ENCODE measurements at regions not wholly inside any gene's neighbourhood (a gene's known extent, or its start where the extent isn't known, plus 50 kb on each side); places are given as distances from the start of the nearest gene placed in this dataset.

- H3K9me3 ChIP-seq = peaks cover 0 to 2% (median 0%) of the 10 kb centered on the region in 11 donors
- no peak overlapping the region for H3K4me3 ChIP-seq
- ATAC-seq = no peak
- WGBS, 2 donors = 46 to 52% methylated on average over 3 of the region's 3 CpGs
- intact Hi-C loops (cut with DNase I) = loop anchor here in 1 of 10 donors (10.0 kb wide), 1 partner anchor 402 kb away; no protein-coding TSS in a partner anchor
- H3K36me3 ChIP-seq = no peaks in the 10 kb centered on the region
- no peak for DNase-seq
- no peak for TF ChIP-seq CTCF (IDR thresholded peaks at IDR 0.05)
- H3K27ac ChIP-seq = no peak overlapping the region
- no peaks in the 10 kb centered on the region for H3K4me1 ChIP-seq
- H3K27me3 ChIP-seq = no peaks in the 10 kb centered on the region
These were observed 413.2 kb upstream of the CXorf51B start for GRCh38 chrX:146396409-146396808.

DNA sequence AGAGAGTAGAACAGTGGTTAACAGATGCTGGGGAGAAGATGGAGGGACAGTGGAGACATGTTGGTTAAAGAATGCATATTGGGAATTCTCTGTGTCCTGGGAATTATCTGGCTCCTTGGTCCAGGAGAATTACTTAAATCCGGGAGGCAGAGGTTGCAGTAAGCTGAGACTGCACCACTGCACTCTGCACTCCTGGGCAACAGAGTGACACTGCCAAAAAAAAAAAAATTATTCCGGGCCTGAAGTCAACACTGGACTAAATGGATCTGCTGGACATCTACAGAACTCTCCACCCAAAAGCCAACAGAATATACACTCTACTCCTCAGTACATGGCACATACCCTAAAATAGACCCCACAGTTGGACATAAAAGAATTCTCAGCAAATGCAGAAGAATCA lies 400.0 kb upstream of the CXorf51B start:
- Histone ChIP-seq H3K4me1 (no peaks in the 10 kb centered on the region), H3K36me3 (no peaks in the 10 kb centered on the region), H3K4me3 (no peak overlapping the region), H3K27me3 (no peaks in the 10 kb centered on the region), H3K27ac (no peak overlapping the region), H3K9me3 (no peaks in the 10 kb centered on the region)
- ATAC-seq (no peak), DNase-seq (no peak)
- TF ChIP-seq CTCF (IDR thresholded peaks at IDR 0.05) = no peak
- intact Hi-C loops (cut with DNase I) = no loop called here
- 89 to 90% methylated on average over 2 of the region's 2 CpGs for WGBS, 2 donors

DNA sequence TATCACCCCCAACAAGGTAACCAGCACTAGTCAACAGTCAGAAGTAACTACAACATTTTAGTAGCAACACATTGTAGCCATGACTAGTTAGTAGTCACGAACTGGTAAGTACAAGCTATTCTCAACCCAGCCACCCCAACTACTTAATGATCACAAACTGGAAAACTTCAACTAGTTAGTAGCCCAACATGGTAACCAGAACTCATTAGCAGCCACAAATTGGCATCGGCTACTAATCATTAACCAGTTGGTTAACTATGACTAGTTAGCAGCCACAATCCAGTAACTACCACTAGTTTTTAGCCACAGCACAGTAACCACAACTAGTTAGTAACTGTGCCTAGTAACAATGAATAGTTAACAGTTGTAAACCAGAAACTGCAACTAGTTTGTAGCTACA lies 385.1 kb upstream of the CXorf51B start:
- intact Hi-C loops (cut with DNase I) = no loop called here
- no peak for ATAC-seq
- no peaks in the 10 kb centered on the region for H3K4me1 ChIP-seq

DNA sequence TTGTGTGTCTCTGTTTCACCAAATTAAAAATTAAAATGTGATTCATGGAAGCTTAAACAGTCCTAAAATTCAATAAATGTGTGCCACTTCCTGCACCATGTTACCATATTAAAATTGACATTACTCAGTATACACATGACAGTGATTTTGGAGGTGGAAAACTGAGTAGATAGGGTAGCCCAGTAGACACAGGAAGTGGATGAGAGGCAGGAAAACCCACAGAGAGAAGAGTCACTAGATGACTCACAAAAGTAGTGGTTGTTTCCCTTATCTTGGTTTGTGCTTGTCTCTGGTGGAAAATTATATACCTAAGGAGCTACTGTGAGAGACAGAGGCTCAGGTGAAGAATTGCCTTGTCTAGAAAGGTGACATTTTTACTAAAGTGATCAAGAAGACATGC lies 375.8 kb upstream of the CXorf51B start:
- no peaks in the 10 kb centered on the region for H3K36me3 ChIP-seq
- ATAC-seq (no peak), DNase-seq (no peak)
- H3K27me3 ChIP-seq = no peaks in the 10 kb centered on the region
- H3K27ac ChIP-seq = no peak overlapping the region
- intact Hi-C loops (cut with DNase I) = no loop called here
- H3K9me3 ChIP-seq = no peaks in the 10 kb centered on the region
- TF ChIP-seq CTCF (IDR thresholded peaks at IDR 0.05) = no peak
- no peak overlapping the region for H3K4me3 ChIP-seq
- no peaks in the 10 kb centered on the region for H3K4me1 ChIP-seq

More for the DNA sequence above, 385.1 kb upstream of the CXorf51B start:
- Histone ChIP-seq H3K9me3 (peaks cover 0 to 5% (median 0%) of the 10 kb centered on the region in 11 donors), H3K27ac (no peak overlapping the region), H3K27me3 (no peaks in the 10 kb centered on the region), H3K4me3 (no peak overlapping the region), H3K36me3 (no peaks in the 10 kb centered on the region)
- TF ChIP-seq CTCF (IDR thresholded peaks at IDR 0.05) = no peak
- 49 to 69% methylated on average over 2 of the region's 2 CpGs for WGBS, 2 donors
- DNase-seq = no peak

DNA sequence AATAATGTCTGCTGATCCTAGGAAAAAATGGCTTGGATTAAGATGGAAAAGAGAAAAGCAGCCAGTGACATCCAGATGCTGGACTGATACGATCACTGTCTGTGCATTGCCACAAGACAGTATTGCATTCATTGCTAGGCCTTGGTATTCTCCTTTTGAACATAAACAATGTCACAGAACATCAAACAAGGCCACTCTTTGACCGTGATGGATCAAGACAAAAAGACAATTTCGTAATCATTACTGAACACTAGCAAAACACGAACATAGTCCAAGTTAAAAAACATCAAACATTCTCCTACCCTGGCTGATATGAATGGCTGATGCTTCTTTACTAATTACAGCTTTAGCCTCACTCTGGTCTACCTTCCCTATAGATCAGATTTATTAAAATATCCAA lies 374.1 kb upstream of the CXorf51B start:
- no peaks in the 10 kb centered on the region for H3K9me3 ChIP-seq
- DNase-seq (no peak), ATAC-seq (no peak)
- no peak overlapping the region for H3K27ac ChIP-seq
- H3K4me3 ChIP-seq = no peak overlapping the region
- 67 to 78% methylated on average over 4 of the region's 4 CpGs for WGBS, 2 donors
- no peaks in the 10 kb centered on the region for H3K36me3 ChIP-seq
- intact Hi-C loops (cut with DNase I) = no loop called here
- H3K4me1 ChIP-seq = no peaks in the 10 kb centered on the region
- TF ChIP-seq CTCF (IDR thresholded peaks at IDR 0.05) = no peak
- H3K27me3 ChIP-seq = no peaks in the 10 kb centered on the region
